ENCODE measurements at regions not wholly inside any gene's neighbourhood (a gene's known extent, or its start where the extent isn't known, plus 50 kb on each side); places are given as distances from the start of the nearest gene placed in this dataset.

GRCh38 chr5:6321078-6321477 is 57.3 kb downstream of the MED10 start:
- no peaks in the 10 kb centered on the region for H3K36me3 ChIP-seq (ENCODE audit: control insufficient read depth, insufficient read depth, low read length)
- H3K9ac ChIP-seq (ENCODE audit: low read length): no peak overlapping the region
- no peak overlapping the region for H3K4me3 ChIP-seq (ENCODE audit: low read length)
- no peaks in the 10 kb centered on the region for H3K27me3 ChIP-seq (ENCODE audit: control insufficient read depth, insufficient read depth, low read length)
- H3K27ac ChIP-seq (ENCODE audit: low read depth, low read length): no peak overlapping the region
- H3K4me1 ChIP-seq (ENCODE audit: control insufficient read depth, insufficient read depth, low read length): no peaks in the 10 kb centered on the region

- no peaks in the 10 kb centered on the region for H3K4me1 ChIP-seq (ENCODE audit: control insufficient read depth, insufficient read depth, low read length)
- H3K4me3 ChIP-seq (ENCODE audit: low read length): no peak overlapping the region
- no peak overlapping the region for H3K9ac ChIP-seq (ENCODE audit: low read length)
- H3K36me3 ChIP-seq (ENCODE audit: control insufficient read depth, insufficient read depth, low read length): no peaks in the 10 kb centered on the region
- H3K27ac ChIP-seq (ENCODE audit: low read depth, low read length): no peak overlapping the region
- no peaks in the 10 kb centered on the region for H3K27me3 ChIP-seq (ENCODE audit: control insufficient read depth, insufficient read depth, low read length)
Observed at GRCh38 chr5:6319116-6319515, 59.2 kb downstream of the MED10 start.

DNA sequence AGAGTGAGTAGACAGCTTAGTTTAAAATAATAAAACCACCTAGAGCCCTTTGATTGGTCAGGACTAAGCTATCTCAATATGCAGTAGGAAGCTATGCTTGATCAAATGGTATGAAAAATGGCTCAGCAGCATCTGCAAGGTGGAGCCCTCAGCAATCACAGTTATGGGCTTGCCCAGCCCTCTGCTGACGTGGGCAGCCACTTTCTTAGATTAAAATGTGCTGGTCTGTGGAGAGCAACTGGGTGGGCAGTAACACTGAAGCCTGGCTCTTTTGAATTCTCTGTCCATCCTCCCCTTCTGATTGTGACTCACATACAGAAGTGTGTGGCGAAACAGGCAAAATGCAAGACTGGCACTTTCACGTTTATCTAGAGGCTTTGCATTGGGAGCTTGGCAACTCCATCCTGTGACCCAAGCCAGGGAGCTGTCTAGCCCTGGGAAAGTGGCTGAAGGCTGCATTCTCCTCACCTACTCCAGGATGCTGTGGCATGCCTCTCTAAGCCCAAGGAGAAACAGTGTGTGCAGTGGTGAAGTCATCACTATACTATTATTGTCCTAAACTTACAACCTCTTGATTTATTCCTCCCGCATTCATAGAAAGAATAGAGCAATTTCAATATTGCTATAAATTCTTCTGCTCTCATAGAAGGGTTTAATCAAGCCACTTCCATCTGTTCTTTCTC is 61.1 kb downstream of the MED10 start:
- Histone ChIP-seq H3K4me3 (ENCODE audit: low read length) (no peak overlapping the region), H3K27ac (ENCODE audit: low read depth, low read length) (no peak overlapping the region), H3K36me3 (ENCODE audit: control insufficient read depth, insufficient read depth, low read length) (no peaks in the 10 kb centered on the region)

GRCh38 chr5:6315580-6315979 is 62.8 kb downstream of the MED10 start:
- H3K9ac ChIP-seq (ENCODE audit: low read length): no peak overlapping the region
- no peak overlapping the region for H3K27ac ChIP-seq (ENCODE audit: low read depth, low read length)
- no peaks in the 10 kb centered on the region for H3K4me1 ChIP-seq (ENCODE audit: control insufficient read depth, insufficient read depth, low read length)
- no peak overlapping the region for H3K4me3 ChIP-seq (ENCODE audit: low read length)
- H3K36me3 ChIP-seq (ENCODE audit: control insufficient read depth, insufficient read depth, low read length): no peaks in the 10 kb centered on the region
- no peaks in the 10 kb centered on the region for H3K27me3 ChIP-seq (ENCODE audit: control insufficient read depth, insufficient read depth, low read length)

More for the DNA sequence above, 61.1 kb downstream of the MED10 start:
- Histone ChIP-seq H3K4me1 (ENCODE audit: control insufficient read depth, insufficient read depth, low read length) (no peaks in the 10 kb centered on the region), H3K9ac (ENCODE audit: low read length) (no peak overlapping the region), H3K27me3 (ENCODE audit: control insufficient read depth, insufficient read depth, low read length) (no peaks in the 10 kb centered on the region)

DNA sequence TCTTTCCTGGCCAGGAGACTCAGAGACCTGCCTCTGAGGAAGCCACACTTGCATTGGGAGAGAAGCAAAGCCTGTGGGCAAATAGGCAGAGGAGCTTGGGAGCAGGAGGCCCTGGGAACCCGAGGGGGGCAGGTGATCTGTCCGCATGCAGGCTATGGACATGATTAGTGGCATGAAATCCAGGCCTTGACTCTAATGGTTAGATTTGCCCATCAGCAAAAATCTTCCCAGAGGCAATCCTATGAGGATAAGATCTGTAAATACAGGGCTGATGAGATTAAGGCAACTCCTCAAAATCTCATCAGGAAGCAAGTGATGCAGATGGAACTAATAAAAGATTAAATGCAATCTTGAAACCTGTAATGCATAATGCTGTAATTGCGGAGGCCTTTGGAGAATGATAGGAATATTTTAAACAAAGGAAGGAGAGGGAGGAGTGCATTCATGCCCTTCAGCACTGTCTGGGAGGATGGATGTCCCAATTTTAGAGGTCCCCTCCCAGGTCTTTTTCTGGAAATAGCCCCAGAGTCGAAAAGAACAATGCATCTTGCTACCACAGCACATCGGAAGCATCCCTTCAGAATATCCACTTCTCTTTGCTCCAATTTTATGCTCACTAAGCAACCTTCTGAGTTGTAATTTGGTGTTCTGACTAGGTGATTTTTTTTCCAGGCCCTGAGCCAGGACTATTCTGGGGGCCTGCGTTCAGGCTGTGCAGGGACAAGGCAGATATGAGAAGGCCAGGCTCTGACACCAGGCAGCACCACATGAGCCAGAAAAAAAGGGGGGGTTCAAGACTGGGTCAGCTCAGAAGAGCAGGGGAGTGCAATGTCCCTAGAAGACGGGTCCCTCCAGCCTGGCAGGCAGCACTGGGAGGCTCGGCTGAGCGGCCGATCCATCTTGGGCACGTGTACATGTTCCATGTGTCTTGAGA is 66.5 kb downstream of the MED10 start:
- Histone ChIP-seq H3K9ac (ENCODE audit: low read length) (no peak overlapping the region), H3K27ac (ENCODE audit: low read depth, low read length) (no peak overlapping the region), H3K4me3 (ENCODE audit: low read length) (no peak overlapping the region), H3K4me1 (ENCODE audit: control insufficient read depth, insufficient read depth, low read length) (no peaks in the 10 kb centered on the region), H3K27me3 (ENCODE audit: control insufficient read depth, insufficient read depth, low read length) (no peaks in the 10 kb centered on the region), H3K36me3 (ENCODE audit: control insufficient read depth, insufficient read depth, low read length) (no peaks in the 10 kb centered on the region)

- H3K4me1 ChIP-seq (ENCODE audit: control insufficient read depth, insufficient read depth, low read length): no peaks in the 10 kb centered on the region
- H3K4me3 ChIP-seq (ENCODE audit: low read length): no peak overlapping the region
- H3K27me3 ChIP-seq (ENCODE audit: control insufficient read depth, insufficient read depth, low read length): no peaks in the 10 kb centered on the region
- H3K36me3 ChIP-seq (ENCODE audit: control insufficient read depth, insufficient read depth, low read length): no peaks in the 10 kb centered on the region
- no peak overlapping the region for H3K9ac ChIP-seq (ENCODE audit: low read length)
- H3K27ac ChIP-seq (ENCODE audit: low read depth, low read length): no peak overlapping the region
Observed at GRCh38 chr5:6309949-6310348, 68.4 kb downstream of the MED10 start.

- Histone ChIP-seq H3K27me3 (ENCODE audit: control insufficient read depth, insufficient read depth, low read length) (no peaks in the 10 kb centered on the region), H3K36me3 (ENCODE audit: control insufficient read depth, insufficient read depth, low read length) (no peaks in the 10 kb centered on the region), H3K4me3 (ENCODE audit: low read length) (no peak overlapping the region), H3K9ac (ENCODE audit: low read length) (no peak overlapping the region), H3K27ac (ENCODE audit: low read depth, low read length) (no peak overlapping the region), H3K4me1 (ENCODE audit: control insufficient read depth, insufficient read depth, low read length) (no peaks in the 10 kb centered on the region)
Observed at GRCh38 chr5:6308683-6309082, 69.7 kb downstream of the MED10 start.

- no peaks in the 10 kb centered on the region for H3K27me3 ChIP-seq (ENCODE audit: control insufficient read depth, insufficient read depth, low read length)
- H3K9ac ChIP-seq (ENCODE audit: low read length): no peak overlapping the region
Observed at GRCh38 chr5:6307304-6307703, 71.0 kb downstream of the MED10 start.

DNA sequence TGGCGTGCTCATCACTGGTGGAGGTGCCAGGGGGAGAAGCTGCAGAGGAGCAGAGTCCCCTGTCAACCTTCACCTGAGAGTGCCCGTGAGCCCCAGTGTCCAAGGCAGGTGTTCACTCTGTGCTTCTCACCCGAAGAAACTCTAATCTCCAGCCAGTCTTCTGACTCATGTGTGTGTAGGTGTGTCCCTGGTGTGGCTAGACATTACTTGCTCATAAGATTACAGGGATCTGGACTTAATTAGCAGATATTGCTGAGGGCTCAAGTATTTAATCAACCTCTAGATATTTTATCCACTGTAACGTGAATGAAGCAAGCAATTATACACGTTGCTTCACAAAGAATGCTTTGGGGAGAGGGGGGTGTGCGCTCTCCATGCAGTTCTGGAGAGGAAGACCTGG is 72.5 kb downstream of the MED10 start:
- no peak overlapping the region for H3K9ac ChIP-seq (ENCODE audit: low read length)
- H3K36me3 ChIP-seq (ENCODE audit: control insufficient read depth, insufficient read depth, low read length): no peaks in the 10 kb centered on the region
- H3K27ac ChIP-seq (ENCODE audit: low read depth, low read length): no peak overlapping the region
- no peaks in the 10 kb centered on the region for H3K27me3 ChIP-seq (ENCODE audit: control insufficient read depth, insufficient read depth, low read length)
- no peaks in the 10 kb centered on the region for H3K4me1 ChIP-seq (ENCODE audit: control insufficient read depth, insufficient read depth, low read length)
- no peak overlapping the region for H3K4me3 ChIP-seq (ENCODE audit: low read length)

More at GRCh38 chr5:6307304-6307703, 71.0 kb downstream of the MED10 start:
- Histone ChIP-seq H3K27ac (ENCODE audit: low read depth, low read length) (no peak overlapping the region), H3K4me3 (ENCODE audit: low read length) (no peak overlapping the region), H3K4me1 (ENCODE audit: control insufficient read depth, insufficient read depth, low read length) (no peaks in the 10 kb centered on the region), H3K36me3 (ENCODE audit: control insufficient read depth, insufficient read depth, low read length) (no peaks in the 10 kb centered on the region)

- no peaks in the 10 kb centered on the region for H3K4me1 ChIP-seq (ENCODE audit: control insufficient read depth, insufficient read depth, low read length)
- no peak overlapping the region for H3K9ac ChIP-seq (ENCODE audit: low read length)
- no peak overlapping the region for H3K27ac ChIP-seq (ENCODE audit: low read depth, low read length)
- no peak overlapping the region for H3K4me3 ChIP-seq (ENCODE audit: low read length)
- no peaks in the 10 kb centered on the region for H3K27me3 ChIP-seq (ENCODE audit: control insufficient read depth, insufficient read depth, low read length)
- H3K36me3 ChIP-seq (ENCODE audit: control insufficient read depth, insufficient read depth, low read length): no peaks in the 10 kb centered on the region
Observed at GRCh38 chr5:6302684-6303083, 75.7 kb downstream of the MED10 start.

DNA sequence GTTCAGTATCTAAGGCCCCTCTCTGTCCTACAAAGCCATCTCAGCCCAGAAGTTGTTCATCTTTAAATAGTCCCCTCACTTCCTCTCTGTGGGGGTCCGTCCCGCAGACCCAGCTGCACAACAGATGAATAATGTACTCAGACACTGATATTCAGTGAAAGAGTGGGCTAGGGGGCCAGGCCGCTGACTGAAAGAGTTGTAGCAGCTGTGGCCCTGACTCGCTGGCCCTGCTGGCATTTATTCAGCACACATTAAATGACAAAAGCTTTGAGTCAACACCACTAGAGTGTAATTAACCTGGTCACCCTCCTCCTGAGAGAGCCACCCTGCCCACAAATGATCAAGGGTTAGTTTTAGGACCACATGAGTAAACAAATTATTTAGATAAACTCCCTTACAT is 76.3 kb downstream of the MED10 start:
- H3K4me3 ChIP-seq (ENCODE audit: low read length): no peak overlapping the region

GRCh38 chr5:6296524-6296923 is 81.8 kb downstream of the MED10 start:
- H3K4me1 ChIP-seq (ENCODE audit: control insufficient read depth, insufficient read depth, low read length): no peaks in the 10 kb centered on the region
- H3K27ac ChIP-seq (ENCODE audit: low read depth, low read length): no peak overlapping the region
- H3K27me3 ChIP-seq (ENCODE audit: control insufficient read depth, insufficient read depth, low read length): no peaks in the 10 kb centered on the region
- no peaks in the 10 kb centered on the region for H3K36me3 ChIP-seq (ENCODE audit: control insufficient read depth, insufficient read depth, low read length)
- no peak overlapping the region for H3K9ac ChIP-seq (ENCODE audit: low read length)
- no peak overlapping the region for H3K4me3 ChIP-seq (ENCODE audit: low read length)

More for the DNA sequence above, 76.3 kb downstream of the MED10 start:
- Histone ChIP-seq H3K27me3 (ENCODE audit: control insufficient read depth, insufficient read depth, low read length) (no peaks in the 10 kb centered on the region), H3K27ac (ENCODE audit: low read depth, low read length) (no peak overlapping the region), H3K36me3 (ENCODE audit: control insufficient read depth, insufficient read depth, low read length) (no peaks in the 10 kb centered on the region), H3K4me1 (ENCODE audit: control insufficient read depth, insufficient read depth, low read length) (no peaks in the 10 kb centered on the region), H3K9ac (ENCODE audit: low read length) (no peak overlapping the region)
